B cell (primary cell): ENCODE measurements at regions not wholly inside any gene's neighbourhood (a gene's known extent, or its start where the extent isn't known, plus 50 kb on each side); places are given as distances from the start of the nearest gene placed in this dataset.

Experiments
- ATAC-seq: fragments of 200-7000 bp; cut with Tn5 transposase; one replicate; pipeline ENCODE4 v1.10.0; 2021; ENCODE audit warnings: low read depth, mild to moderate bottlenecking, moderate number of reproducible peaks, moderate library complexity
- CTCF ChIA-PET: fragments of 350-600 bp; sonication (Branson Sonifier 250); formaldehyde crosslinking; loops from one replicate; lab custom pipeline; 2021; ENCODE audit warnings: antibody characterized with exemption, inconsistent platforms; lab: Charles Lee
- POLR2A ChIA-PET: fragments of 350-600 bp; sonication (Branson Sonifier 250); formaldehyde crosslinking; loops from one replicate; lab custom pipeline; 2021; ENCODE audit warnings: antibody characterized with exemption; lab: Charles Lee
- DNase-seq: peaks from one replicate; pipeline ENCODE4 v3.0.0; 2013
- H2AFZ ChIP-seq: 2 replicates; pipeline ENCODE4 v1.6.1; 2012; ENCODE audit warnings: mild to moderate bottlenecking, low read depth, low read length; ENCODE audit not compliant: insufficient read depth, poor library complexity, severe bottlenecking
- H3K27ac ChIP-seq, 2 donors: 1 replicate in 1 of 2; 2 replicates in 1 of 2; pipeline ENCODE4 v1.5.1; 2012 to 2013; ENCODE audit warnings: low read length in 2 of 2, mild to moderate bottlenecking in 2 of 2, moderate library complexity in 1 of 2
- H3K27me3 ChIP-seq, 4 experiments: fragments of 200-600 bp in 1 of 4; sonication (generic) in 1 of 4; replicated peaks in 1 of 4; 1 replicate in 2 of 4; 2 replicates in 2 of 4; pipeline versions ENCODE4 v1.6.1 to v1.7.0; 2013 to 2016; ENCODE audit warnings: low read length in 3 of 4, mild to moderate bottlenecking in 2 of 4, mixed read lengths in 1 of 4, moderate library complexity in 1 of 4; ENCODE audit not compliant: insufficient read depth in 4 of 4, control insufficient read depth in 3 of 4; ENCODE audit errors: control extremely low read depth in 1 of 4
- H3K36me3 ChIP-seq, 2 experiments: replicated peaks in 1 of 2; 1 replicate in 1 of 2; 2 replicates in 1 of 2; pipeline versions ENCODE4 v1.6.1 to v1.7.1; 2013; ENCODE audit warnings: low read length in 1 of 2; ENCODE audit not compliant: insufficient read depth in 2 of 2, control insufficient read depth in 1 of 2; ENCODE audit errors: control extremely low read depth in 1 of 2, extremely low read depth in 1 of 2
- H3K4me1 ChIP-seq, 2 donors: fragments of 200-600 bp in 1 of 2; sonication (generic) in 1 of 2; 1 replicate in 1 of 2; 2 replicates in 1 of 2; pipeline versions ENCODE4 v1.5.1 to v1.6.1; 2013 to 2017; ENCODE audit warnings: low read length in 2 of 2; ENCODE audit not compliant: control insufficient read depth in 2 of 2, insufficient read depth in 2 of 2
- H3K4me2 ChIP-seq: replicated peaks from 2 replicates; pipeline ENCODE3; 2012; ENCODE audit warnings: mild to moderate bottlenecking, low read depth, low read length; ENCODE audit not compliant: poor library complexity, severe bottlenecking
- H3K4me3 ChIP-seq, 5 experiments: fragments of 200-600 bp in 1 of 5; sonication (generic) in 1 of 5; 1 replicate in 3 of 5; 2 replicates in 2 of 5; pipeline versions ENCODE4 v1.5.1 to v1.7.0; 2011 to 2016; ENCODE audit warnings: low read length in 4 of 5, mild to moderate bottlenecking in 4 of 5, low read depth in 2 of 5, control low read depth in 1 of 5, moderate library complexity in 1 of 5; ENCODE audit not compliant: insufficient read depth in 1 of 5; ENCODE audit errors: control extremely low read depth in 1 of 5, extremely low read depth in 1 of 5
- H3K79me2 ChIP-seq: fragments of 200-600 bp; sonication (generic); one replicate; pipeline ENCODE4 v1.6.0; 2016; ENCODE audit warnings: low read length; ENCODE audit not compliant: control insufficient read depth, insufficient read depth
- H3K9ac ChIP-seq: fragments of 200-600 bp; sonication (generic); 2 replicates; pipeline ENCODE4 v1.6.1; 2017; ENCODE audit warnings: mild to moderate bottlenecking, low read length, moderate library complexity
- H3K9me3 ChIP-seq, 3 donors: one replicate each; pipeline versions ENCODE4 v1.6.1 to v1.7.1; 2013; ENCODE audit warnings: low read length in 2 of 3; ENCODE audit not compliant: control insufficient read depth in 2 of 3, insufficient read depth in 1 of 3; ENCODE audit errors: control extremely low read depth in 1 of 3
- H4K20me1 ChIP-seq: 2 replicates; pipeline ENCODE4 v1.6.0; 2012; ENCODE audit warnings: mild to moderate bottlenecking, low read length; ENCODE audit not compliant: insufficient read depth, control insufficient read depth, poor library complexity, severe bottlenecking
- H3K27ac Mint-ChIP-seq: one replicate; pipeline ENCODE4 v1.8.0; 2021; ENCODE audit warnings: mixed read lengths
- H3K27me3 Mint-ChIP-seq: one replicate; pipeline ENCODE4 v1.8.0; 2021; ENCODE audit warnings: mixed read lengths
- H3K4me1 Mint-ChIP-seq: one replicate; pipeline ENCODE4 v1.8.0; 2021; ENCODE audit warnings: mixed read lengths
- H3K4me3 Mint-ChIP-seq: one replicate; pipeline ENCODE4 v1.8.0; 2021; ENCODE audit warnings: mixed read lengths
- H3K9me3 Mint-ChIP-seq: one replicate; pipeline ENCODE4 v1.8.0; 2022; ENCODE audit warnings: mixed read lengths; ENCODE audit not compliant: insufficient read depth
- CTCF ChIP-seq: fragments of 200-600 bp; IDR thresholded peaks from one replicate; pipeline ENCODE4 v1.8.0; 2022; ENCODE audit warnings: antibody characterized with exemption, mild to moderate bottlenecking
- EZH2 ChIP-seq: IDR thresholded peaks from 2 replicates; pipeline ENCODE4 v1.6.1; 2012; ENCODE audit warnings: borderline replicate concordance, low read depth, mild to moderate bottlenecking, moderate library complexity, low read length; ENCODE audit not compliant: insufficient read depth, poor library complexity, severe bottlenecking
- WGBS: methylation state at CpG from one replicate; pipeline ENCODE4 v1.1.5; 2013; ENCODE audit warnings: missing lambda C conversion rate; ENCODE audit not compliant: insufficient coverage; 5-methylcytosine and 5-hydroxymethylcytosine counted together
- intact Hi-C: fragments of 100-400 bp; cut with micrococcal nuclease; formaldehyde crosslinking; loops from one replicate; pipeline ENCODE4 v1.10.0; 2022

GRCh38 chrX:25646156-25646555 is 492.0 kb upstream of the MAGEB18 start:
- DNase-seq, result no peak
- Histone ChIP-seq H3K4me3 (no peak overlapping the region), H3K4me2 (no peak overlapping the region), H2AFZ (no peak overlapping the region), H3K9me3 (no peaks in the 10 kb centered on the region), H3K27ac (no peak overlapping the region), H3K27me3 (no peaks in the 10 kb centered on the region), H3K36me3 (no peaks in the 10 kb centered on the region), H4K20me1 (no peaks in the 10 kb centered on the region), H3K4me1 (no peaks in the 10 kb centered on the region), H3K79me2 (no peaks in the 10 kb centered on the region), H3K9ac (no peak overlapping the region)
- POLR2A ChIA-PET, result no interaction called here
- Mint-ChIP-seq H3K4me1 (no peaks in the 10 kb centered on the region), H3K27me3 (no peaks in the 10 kb centered on the region), H3K4me3 (no peak overlapping the region), H3K9me3 (peaks cover 4% of the 10 kb centered on the region), H3K27ac (no peak overlapping the region)
- CTCF ChIA-PET, result no interaction called here
- no peak for TF ChIP-seq CTCF
- no peak for TF ChIP-seq EZH2
- no peak for ATAC-seq
- WGBS, result 87% methylated on average over 3 of the region's 21 CpGs
- intact Hi-C loops, result no loop called here

GRCh38 chrX:25648790-25649189 is 489.4 kb upstream of the MAGEB18 start:
- ChIA-PET POLR2A (no interaction called here), CTCF (no interaction called here)
- no peaks in the 10 kb centered on the region for H3K4me1 ChIP-seq
- no peak for TF ChIP-seq EZH2
- no peak for TF ChIP-seq CTCF
- ATAC-seq (no peak), DNase-seq (no peak)
- H2AFZ ChIP-seq, result no peak overlapping the region
- no peaks in the 10 kb centered on the region for H3K27me3 ChIP-seq
- Mint-ChIP-seq H3K4me3 (no peak overlapping the region), H3K9me3 (no peaks in the 10 kb centered on the region), H3K27me3 (no peaks in the 10 kb centered on the region), H3K4me1 (no peaks in the 10 kb centered on the region), H3K27ac (no peak overlapping the region)
- H3K4me2 ChIP-seq, result no peak overlapping the region
- no peaks in the 10 kb centered on the region for H3K36me3 ChIP-seq
- no peaks in the 10 kb centered on the region for H4K20me1 ChIP-seq
- no CpG with 5 or more reads among the region's 2 CpGs for WGBS
- intact Hi-C loops, result no loop called here
- no peak overlapping the region for H3K4me3 ChIP-seq
- no peaks in the 10 kb centered on the region for H3K79me2 ChIP-seq
- no peak overlapping the region for H3K27ac ChIP-seq
- no peak overlapping the region for H3K9ac ChIP-seq
- H3K9me3 ChIP-seq, result no peaks in the 10 kb centered on the region
